Colonic mucosa (tissue), 4 donors: ENCODE measurements at regions not wholly inside any gene's neighbourhood (a gene's known extent, or its start where the extent isn't known, plus 50 kb on each side); places are given as distances from the start of the nearest gene placed in this dataset.

ENCODE experiments used
- DNase-seq: peaks from one replicate; pipeline ENCODE4 v3.0.0-alpha.2; 2020
- H3K27ac ChIP-seq: fragments of 200-600 bp; one replicate; pipeline ENCODE4 v1.8.0; 2021
- H3K27me3 ChIP-seq: fragments of 200-600 bp; one replicate; pipeline ENCODE4 v1.8.0; 2021
- H3K36me3 ChIP-seq: fragments of 200-600 bp; one replicate; pipeline ENCODE4 v1.8.0; 2021
- H3K4me1 ChIP-seq: fragments of 200-600 bp; one replicate; pipeline ENCODE4 v1.8.0; 2021; ENCODE audit warnings: mild to moderate bottlenecking
- H3K4me3 ChIP-seq: fragments of 200-600 bp; one replicate; pipeline ENCODE4 v1.8.0; 2021
- H3K9ac ChIP-seq, 2 donors: one replicate each; pipeline ENCODE4 v1.7.0; 2013; ENCODE audit warnings: control low read depth in 2 of 2, low read depth in 2 of 2, low read length in 2 of 2
- H3K9me3 ChIP-seq: fragments of 200-600 bp; one replicate; pipeline ENCODE4 v1.8.0; 2021
- intact Hi-C: fragments of 100-400 bp; cut with DNase I; formaldehyde crosslinking; loops from one replicate; pipeline ENCODE4 v1.14.1; 2022
- TF ChIP-seq, protein P1 (sequence below): fragments of 200-600 bp; IDR thresholded peaks from one replicate; pipeline ENCODE4 v1.8.0; 2022; ENCODE audit warnings: antibody characterized with exemption, mild to moderate bottlenecking
- donor health status: healthy.
- donor health status: DM: no; HTN: no; CAD: no.
- donor health status: DM: no; HTN: no; CAD: no.

DNA sequence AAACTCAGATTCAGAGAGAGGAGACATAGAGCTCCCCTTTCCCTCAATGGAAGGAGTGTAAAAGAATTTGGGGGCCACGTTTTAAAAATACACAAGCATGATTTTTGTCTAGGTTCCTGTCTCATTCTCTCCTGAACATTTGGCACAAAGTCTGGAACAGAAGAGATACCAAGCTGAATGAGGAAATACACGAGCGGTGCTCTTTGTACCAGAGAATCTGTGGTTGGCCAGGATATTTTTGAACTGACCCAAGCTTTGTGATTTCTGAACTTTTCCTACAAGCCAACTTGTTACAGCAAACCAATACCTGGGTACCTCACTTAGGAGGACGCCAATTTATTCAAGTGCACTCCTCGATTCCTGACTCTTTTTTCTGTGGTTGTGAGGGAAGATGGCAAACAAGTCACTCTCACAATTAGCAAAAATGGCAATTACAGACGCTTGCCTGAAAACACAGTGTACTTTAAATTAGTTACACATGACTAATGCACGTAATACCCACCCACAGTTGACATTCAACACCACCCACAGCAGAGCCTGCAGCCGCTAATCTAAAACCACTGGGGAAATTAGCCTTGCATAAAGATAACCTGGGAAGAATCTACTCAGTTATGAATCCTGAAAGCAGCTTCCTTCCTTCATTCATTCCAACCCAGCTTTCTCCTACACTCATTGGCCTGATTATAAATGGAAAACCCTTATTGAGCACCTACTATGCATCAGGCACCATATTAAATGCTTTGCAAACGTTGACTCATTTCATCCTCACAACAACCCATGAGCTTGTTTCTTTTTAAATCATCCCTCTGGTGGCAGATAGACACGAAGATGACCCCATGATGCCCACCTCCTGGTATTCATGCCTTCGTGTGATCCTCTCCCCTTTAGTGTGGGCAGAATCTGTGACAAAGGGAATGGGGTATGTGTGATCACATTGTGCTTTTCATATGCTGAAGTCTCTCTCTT is 293.5 kb downstream of the KBTBD8 start:
- H3K9ac ChIP-seq, result no peak overlapping the region
- TF ChIP-seq, protein P1, sequence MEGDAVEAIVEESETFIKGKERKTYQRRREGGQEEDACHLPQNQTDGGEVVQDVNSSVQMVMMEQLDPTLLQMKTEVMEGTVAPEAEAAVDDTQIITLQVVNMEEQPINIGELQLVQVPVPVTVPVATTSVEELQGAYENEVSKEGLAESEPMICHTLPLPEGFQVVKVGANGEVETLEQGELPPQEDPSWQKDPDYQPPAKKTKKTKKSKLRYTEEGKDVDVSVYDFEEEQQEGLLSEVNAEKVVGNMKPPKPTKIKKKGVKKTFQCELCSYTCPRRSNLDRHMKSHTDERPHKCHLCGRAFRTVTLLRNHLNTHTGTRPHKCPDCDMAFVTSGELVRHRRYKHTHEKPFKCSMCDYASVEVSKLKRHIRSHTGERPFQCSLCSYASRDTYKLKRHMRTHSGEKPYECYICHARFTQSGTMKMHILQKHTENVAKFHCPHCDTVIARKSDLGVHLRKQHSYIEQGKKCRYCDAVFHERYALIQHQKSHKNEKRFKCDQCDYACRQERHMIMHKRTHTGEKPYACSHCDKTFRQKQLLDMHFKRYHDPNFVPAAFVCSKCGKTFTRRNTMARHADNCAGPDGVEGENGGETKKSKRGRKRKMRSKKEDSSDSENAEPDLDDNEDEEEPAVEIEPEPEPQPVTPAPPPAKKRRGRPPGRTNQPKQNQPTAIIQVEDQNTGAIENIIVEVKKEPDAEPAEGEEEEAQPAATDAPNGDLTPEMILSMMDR, result no peak
- DNase-seq, result no peak
- no peak overlapping the region for H3K27ac ChIP-seq
- intact Hi-C loops, result no loop called here
- H3K9me3 ChIP-seq, result no peaks in the 10 kb centered on the region
- no peaks in the 10 kb centered on the region for H3K4me1 ChIP-seq
- H3K4me3 ChIP-seq, result no peak overlapping the region
- no peaks in the 10 kb centered on the region for H3K36me3 ChIP-seq
- no peaks in the 10 kb centered on the region for H3K27me3 ChIP-seq

DNA sequence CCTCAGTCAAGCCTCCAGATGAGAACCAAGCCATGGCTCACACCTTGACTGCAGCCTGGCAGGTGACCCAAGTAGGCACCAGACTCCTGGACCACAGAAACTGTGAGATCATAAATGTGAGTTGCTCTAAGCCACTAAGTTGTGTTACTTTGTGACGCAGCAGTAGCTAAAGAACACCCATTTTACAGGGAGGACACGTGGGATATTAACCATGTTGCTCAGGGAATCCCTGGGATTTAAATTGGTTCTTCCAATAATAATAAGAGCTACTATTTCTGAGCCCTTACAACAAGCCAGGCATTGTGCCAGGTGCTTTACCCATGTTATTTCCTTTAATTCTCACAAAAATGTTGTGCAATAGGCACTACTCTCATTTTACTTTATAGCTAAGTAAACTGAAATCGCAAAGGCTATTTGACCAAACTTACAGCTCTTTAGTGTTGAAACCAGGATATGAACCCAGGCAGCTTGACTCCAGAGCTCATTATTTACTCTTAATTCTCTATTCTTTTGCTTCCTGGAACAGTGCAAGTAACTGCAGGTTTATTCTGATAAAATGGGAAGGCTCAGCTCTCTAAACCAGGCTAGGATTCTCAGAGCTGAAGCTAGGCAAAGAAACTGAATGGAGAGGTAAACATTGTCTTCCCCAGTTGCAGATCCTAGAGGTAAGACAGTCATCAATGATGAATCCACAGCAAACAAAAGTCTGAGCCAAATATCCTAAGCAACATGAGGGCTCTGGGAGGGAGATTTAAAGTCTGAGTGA is 294.4 kb downstream of the KBTBD8 start:
- Histone ChIP-seq H3K27ac (no peak overlapping the region), H3K4me1 (no peaks in the 10 kb centered on the region), H3K4me3 (no peak overlapping the region), H3K36me3 (no peaks in the 10 kb centered on the region), H3K9ac (no peak overlapping the region), H3K9me3 (no peaks in the 10 kb centered on the region), H3K27me3 (no peaks in the 10 kb centered on the region)
- peak; percentile 32 for DNase-seq
- TF ChIP-seq, protein P1, result no peak
- intact Hi-C loops, result no loop called here

DNA sequence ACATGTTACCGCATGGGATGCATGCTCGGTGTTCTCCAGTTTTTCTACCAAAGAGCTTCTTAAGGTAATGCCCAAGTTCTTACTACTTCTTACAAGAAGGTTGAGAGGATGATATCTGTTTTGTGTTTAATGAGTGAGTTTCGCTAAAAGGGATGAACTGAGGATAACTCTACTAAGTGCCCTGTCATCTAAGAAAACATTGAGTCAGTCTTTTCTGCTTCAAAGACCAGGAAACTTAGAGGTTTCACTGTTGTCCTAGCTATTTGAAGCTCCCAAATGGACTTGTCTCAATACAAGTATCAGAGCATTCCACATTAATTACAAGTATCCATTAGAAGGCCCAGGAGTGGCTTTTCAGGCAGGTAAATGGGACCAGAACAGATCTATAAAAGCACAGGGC is 296.2 kb downstream of the KBTBD8 start:
- no peak overlapping the region for H3K9ac ChIP-seq
- H3K27me3 ChIP-seq, result no peaks in the 10 kb centered on the region
- intact Hi-C loops, result no loop called here
- H3K4me3 ChIP-seq, result no peak overlapping the region
- no peak overlapping the region for H3K27ac ChIP-seq
- H3K36me3 ChIP-seq, result no peaks in the 10 kb centered on the region
- no peaks in the 10 kb centered on the region for H3K4me1 ChIP-seq
- DNase-seq, result no peak
- H3K9me3 ChIP-seq, result no peaks in the 10 kb centered on the region
- TF ChIP-seq, protein P1, result no peak

DNA sequence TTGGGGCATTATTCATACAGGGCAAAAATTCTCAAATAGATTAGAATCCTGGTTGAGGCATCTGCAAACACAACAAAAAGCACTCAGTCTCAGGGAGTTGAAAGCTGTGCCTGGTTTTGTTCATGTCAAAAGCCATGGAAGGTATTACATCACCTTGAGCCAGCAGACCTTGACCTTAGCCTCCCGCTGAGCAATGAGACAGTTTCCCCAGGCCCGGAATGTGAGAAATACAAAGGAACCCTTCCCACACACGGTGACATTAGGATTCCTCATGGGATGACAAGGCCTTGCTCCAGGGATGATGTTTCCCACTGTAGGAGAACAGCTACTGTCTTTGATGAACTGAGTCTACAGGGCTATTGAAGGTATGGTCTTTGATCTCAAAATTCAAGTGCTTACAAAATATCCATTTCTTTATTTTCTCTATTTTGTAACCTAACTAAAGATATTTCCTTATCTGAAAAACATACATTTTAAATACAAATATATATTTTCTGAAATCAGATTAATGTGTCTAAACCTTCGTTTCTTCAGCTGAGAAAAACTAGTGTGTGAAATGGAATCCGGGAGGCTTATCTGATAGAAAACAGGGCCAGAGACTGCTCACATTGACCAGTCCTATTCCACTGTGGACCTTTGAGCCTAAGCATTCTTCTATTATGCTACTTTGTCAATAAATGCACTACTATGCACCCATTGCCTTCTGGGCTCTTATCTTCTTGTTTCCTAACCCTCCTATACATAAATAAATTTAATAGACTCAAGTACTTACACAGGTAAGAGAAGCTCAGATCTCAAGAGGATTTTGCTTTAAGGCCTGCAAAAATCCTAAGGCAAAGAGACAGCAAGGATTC is 298.2 kb downstream of the KBTBD8 start:
- intact Hi-C loops, result no loop called here
- H3K4me1 ChIP-seq, result no peaks in the 10 kb centered on the region
- DNase-seq, result no peak
- no peak overlapping the region for H3K9ac ChIP-seq
- no peaks in the 10 kb centered on the region for H3K27me3 ChIP-seq
- TF ChIP-seq, protein P1, result no peak
- no peaks in the 10 kb centered on the region for H3K9me3 ChIP-seq
- no peak overlapping the region for H3K4me3 ChIP-seq
- H3K27ac ChIP-seq, result no peak overlapping the region
- H3K36me3 ChIP-seq, result no peaks in the 10 kb centered on the region
